NCI-H226 (cell line): ENCODE measurements at regions not wholly inside any gene's neighbourhood (a gene's known extent, or its start where the extent isn't known, plus 50 kb on each side); places are given as distances from the start of the nearest gene placed in this dataset.
A peak's percentile ranks its signal among the peaks of the same experiment; 100 is the strongest.

Source experiments
- DNase-seq: peaks from one replicate; pipeline ENCODE4 v3.0.0-alpha.2; 2015

DNA sequence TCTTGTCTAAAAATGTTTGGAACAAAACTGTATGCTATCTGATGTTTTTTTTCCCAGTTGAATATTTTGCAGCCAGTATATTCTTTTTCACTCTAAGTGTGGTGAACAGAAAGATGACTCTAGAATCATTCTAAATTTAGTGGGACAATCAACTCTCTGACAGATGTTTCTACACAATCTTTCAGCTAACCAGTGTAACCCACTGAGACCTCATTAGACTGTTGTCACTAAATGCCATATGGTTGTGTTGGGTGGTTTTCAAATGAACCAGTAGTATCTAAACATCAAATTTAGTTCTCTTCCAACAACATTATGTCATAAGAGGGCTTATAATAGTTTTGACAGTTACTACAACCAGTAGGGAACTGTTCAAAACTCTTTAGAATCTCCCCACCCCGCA, 129.6 kb upstream of the PRLR start:
- DNase-seq, result no peak

DNA sequence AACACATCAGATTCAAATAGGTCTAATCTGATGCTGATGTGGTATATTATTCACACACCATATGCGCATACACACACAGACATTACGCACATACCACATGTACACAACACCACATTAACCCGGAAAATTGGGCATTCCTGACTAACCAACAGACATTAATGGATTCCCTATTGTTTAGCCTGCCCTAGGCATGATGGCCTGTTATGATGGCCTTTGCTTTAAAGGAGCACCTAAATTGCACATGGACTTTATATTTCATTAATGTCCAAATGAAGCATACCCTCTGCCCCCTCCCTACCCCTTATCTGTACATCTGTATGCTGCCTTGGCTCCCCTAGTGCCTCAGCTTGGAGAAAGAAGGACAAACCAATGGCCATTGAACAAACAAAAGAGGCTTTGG, 127.7 kb upstream of the PRLR start:
- no peak for DNase-seq

DNA sequence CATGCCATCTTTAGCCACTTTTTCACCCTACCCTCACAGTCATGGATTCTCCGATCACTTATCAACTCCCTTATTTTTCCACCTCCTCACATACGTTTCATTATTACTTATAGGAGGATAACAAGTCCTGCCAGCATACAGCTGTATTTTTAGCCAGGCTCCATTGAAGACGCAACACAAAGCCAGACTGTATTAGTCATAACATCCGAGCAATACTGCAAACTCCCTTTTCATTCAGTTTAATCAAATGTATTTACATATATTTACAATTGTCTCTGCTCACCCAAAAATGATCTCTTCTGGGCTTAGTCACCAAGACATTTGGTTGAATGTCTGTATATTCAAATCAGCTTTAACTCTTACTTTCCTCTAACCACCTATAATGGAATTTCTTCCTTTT, 126.4 kb upstream of the PRLR start:
- no peak for DNase-seq

DNA sequence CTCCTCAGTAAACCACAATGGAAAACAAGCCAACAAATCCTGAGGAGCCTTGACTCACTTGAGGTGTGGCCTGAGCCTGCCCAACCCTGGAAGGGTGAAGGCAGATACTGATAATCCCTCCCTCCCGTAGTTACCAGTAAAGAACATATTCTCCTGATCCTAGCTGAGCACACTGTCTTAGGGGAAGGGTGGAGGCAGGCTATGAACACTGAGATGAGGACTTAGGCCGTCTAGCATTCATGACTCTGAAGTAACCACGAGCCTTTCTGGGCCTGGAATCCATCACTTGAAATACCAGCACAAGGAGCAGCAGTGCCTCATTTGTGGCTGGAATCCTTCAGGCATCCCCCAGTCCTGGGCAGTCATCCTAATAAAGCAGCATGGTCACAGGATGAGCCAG, 124.5 kb upstream of the PRLR start:
- peak; percentile 20 for DNase-seq

DNA sequence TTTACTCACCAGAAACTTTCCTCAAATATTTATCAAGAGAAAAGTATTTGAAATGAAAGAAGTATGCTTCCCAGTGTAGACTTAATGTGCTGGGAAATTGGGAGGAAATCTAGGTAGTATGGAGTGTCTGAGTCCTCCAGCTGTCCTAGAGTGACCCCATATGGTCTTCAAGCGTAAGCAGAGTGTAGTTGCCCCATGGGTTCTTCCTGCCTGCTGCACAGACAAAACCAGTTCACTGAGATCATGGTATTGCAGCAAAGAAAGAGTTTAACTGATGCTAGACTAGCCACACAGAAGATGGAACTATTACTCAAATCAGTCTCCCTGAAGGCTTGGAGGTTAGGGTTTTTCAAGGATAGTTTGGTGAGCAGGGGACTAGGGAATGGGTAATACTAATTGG, 114.9 kb upstream of the PRLR start:
- no peak for DNase-seq

DNA sequence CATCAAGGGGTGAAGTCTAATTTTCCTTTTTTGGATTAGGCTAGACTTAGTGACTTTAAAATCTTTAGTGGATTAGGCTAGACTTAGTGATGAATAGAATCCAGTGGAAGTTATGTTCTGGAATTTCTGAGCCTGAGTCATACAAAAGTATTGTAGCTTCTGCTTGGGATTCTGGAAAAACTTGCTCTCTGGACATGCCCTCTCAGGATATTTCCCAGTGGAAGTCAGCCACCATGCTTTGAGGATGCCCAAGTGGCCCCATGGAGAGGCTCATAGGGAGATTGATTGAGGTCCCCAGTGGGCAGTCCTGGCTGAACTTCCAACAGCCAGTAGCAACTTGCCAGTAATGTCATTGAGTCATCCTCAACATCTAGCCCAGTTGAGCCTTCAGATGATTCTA, 112.4 kb upstream of the PRLR start:
- DNase-seq, result no peak

DNA sequence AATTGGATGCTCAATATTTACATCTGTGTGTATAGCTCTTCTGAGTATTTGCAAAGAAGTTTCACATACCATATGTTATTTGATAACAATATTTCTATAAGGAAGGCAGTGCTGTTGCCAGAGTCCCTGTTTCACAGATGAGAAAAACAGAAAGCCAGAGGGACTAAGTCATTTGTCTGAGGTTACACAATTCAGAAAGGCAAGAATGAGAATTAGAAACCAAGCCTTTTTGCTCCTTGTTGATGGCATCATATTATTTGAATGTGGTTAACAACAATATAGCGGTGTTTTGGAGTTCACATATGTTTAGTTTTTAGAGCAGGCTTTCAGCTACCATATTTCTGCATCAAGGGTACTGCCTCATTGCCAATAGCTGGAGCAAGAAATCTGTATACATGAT, 110.9 kb upstream of the PRLR start:
- no peak for DNase-seq

DNA sequence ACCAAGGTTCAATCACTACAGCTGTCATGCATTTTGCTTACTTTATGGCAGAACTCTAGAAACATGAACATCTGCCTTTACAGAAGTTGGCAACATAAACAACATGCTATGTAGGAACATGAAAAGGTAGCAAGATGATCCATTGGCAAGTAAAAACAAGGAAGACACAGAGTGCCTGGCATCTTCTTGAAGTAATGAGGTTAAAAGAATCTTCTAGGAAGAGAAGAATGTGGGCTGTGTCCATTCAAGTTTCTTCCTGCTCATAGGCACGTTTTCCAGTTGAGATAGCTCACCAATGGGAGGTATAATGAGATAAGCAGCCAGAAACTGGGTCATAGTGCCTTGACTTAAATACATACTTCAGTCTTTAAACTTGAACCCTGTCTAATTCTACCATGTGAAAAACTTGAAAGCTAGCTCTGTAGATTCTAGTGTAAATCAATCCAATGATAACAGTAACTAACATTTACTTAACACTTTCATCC, 109.4 kb upstream of the PRLR start:
- no peak for DNase-seq

DNA sequence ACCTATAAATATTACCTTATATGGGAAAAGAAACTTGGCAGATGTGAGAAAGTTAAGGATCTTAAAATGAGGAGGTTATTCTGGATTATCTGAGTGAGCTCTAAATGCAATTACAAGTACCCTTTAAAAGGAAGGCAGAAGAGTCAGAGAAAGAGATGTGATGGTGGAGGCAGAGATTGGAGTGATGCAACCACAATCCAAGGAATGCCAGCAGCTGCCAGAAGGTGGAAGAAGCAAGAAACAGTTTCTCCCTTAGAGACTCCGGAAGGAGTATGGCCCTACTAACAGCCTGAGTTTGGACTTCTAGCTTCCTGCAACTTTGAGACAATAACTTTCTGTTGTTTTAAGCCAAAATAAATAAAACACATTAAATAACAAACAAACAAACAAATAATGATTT, 108.7 kb upstream of the PRLR start:
- no peak for DNase-seq

DNA sequence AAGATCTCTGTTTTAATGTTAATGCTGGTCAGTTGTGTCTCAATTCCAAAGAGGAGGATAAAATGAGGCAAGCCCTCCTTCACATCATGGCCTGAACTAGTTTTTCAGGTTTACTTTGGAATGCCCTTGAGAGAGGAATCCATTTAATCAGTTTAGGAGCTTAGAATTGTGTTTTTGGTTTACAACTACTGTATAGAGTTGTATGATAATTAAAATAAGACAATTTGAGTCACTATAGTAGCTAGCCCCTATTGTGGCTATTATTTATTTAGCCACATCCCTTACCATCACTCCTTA, 107.8 kb upstream of the PRLR start:
- no peak for DNase-seq

DNA sequence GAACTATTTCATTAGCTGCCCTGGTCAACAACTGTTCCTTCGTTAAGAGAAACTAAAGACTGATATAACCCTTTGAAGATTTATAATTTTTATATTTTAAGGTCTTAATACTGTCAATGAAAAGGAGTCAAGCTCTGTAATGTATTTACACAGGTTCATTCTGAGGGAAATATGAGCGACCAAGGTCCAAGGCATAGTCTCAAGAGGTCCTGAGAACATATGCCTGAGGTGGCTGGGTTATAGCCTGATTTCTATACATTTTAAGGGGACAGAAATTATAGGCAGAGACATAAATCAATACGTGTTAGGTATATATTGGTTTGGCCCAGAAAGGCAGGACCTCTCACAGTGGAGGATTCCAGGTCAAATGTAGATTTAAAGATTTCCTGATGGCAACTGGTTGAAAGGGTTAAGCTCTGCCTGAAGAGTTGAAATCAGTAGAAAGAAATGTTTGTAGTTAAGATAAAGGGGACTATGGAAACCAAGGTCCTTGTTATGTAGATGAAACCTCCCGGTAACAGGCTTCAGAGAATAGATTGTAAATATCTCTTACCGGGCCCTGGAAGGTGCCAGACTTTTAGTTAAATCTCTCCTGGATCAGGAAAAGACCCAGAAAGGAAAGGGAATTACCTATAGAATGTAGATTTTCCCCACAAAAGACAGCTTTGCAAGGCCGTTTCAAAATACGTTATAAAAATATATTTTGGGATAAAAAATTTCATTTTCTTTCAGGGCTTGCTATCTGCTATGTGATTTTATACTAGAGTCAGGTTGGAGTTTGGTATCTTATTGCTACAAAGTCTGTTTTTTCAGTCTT, 107.3 kb upstream of the PRLR start:
- DNase-seq, result no peak

DNA sequence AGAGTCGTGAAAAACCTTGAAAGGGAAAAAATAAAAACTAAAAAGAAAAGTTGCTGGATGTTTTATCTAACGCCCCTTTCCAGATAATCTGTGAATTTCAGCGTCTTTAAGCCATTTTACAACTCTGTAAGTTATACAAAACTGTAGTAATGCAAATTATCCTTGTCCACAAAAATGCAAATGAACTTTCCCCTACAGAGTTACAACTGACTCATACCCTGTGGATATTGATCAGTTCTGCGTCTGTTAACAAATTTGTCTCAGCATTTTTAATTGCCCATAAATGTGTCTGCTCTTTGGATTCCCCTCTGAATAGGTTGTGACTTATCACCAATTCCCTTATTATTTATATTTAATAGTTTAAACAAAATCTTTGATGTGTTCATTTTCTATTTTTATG, 105.9 kb upstream of the PRLR start:
- no peak for DNase-seq

DNA sequence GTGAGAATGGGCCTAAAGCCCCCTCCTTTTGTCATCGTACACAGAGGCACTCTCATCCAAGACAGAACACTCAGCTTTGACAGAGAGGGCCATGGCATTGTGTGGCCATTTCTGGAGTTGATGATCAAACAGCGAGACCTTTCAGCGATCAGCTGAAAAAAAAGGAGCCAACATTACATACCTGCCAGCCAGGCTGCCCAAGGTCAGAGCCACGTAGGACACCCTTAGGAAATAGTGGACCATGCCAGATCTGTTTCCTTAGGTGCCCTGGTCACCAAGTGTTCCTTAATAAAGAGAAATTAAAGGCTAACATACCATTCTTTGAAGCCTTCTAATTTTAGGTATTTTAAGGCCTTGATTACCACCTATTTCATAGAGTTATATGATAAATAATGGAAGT, 105.5 kb upstream of the PRLR start:
- no peak for DNase-seq

DNA sequence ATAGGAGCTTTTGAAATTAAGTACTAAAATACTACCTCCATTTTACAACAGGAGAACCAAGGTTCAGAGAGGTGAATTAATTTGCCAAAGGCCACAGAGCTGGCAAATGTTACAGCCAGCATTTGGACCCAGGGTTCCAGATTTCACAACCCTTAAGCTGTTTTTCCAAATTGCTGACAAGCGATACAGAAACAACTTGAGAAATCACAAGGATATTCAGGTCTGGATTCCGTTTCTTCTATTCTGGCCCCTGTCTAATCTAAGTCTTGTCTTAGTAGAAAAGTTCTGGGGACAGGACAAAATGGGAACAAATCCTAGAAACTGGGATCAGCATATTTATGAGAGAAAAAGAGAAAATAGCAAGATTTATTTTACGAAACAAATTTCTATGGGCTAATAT, 103.1 kb upstream of the PRLR start:
- no peak for DNase-seq

DNA sequence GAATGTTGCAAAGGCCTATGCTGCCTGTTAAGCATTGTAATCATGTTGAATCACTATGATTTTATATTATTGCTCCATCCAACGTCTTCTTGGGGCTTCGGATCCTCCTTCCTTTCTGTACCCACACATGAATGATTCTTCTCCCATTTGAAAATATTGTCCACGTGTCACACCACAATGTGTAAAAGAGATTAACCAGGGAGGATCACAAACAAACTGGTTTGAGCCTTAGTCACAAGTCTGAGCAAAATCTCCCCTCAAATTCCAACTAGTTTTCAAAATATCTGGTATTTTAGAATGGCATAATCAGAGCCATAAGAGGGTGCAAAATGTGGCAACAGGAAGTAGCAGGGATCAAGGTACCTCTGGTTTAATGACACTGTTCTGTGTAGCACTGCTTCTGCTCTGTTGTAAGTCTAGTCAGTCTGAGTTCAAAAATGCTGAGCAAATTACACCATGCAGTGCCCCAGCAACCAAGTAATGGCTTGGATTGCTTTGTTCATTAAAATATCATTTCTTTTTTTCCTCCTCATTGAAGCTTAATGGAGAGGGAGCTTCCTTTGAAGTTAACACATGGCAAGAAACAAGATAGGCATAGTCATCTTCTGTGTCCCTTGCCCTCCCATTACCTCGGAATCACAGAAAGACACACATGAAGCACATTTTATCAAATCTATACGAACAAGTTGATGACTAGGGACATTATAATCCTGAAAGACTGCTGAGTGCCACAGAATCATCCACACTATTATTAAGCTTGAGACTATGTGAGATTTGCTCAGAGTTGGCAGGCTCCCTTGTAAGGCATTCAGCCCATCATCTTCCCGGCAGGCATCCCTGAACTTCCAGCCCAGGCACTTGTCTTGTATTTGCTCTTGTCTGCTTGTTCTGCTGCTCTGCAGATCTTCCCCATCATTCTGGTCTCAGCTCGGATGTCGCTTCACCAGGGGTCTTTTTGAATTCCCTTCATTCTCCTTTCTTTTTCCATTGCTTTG, 102.0 kb upstream of the PRLR start:
- no peak for DNase-seq

DNA sequence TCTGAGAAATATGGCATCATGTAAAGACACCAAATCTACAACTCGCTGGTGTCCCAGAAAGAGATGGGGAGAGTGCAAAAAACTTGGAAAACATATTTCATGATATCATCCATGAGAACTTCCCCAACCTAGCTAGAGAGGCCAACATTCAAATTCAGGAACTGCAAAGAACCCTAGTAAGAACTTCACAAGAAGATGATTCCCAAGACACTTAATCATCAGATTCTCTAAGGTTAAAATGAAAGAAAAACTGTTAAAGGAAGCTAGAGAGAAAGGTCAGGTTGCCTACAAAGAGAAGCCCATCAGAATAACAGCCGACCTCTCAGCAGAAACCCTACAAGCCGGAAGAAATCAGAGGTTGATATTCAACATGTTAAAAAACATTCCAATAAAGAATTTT, 95.5 kb upstream of the PRLR start:
- no peak for DNase-seq

DNA sequence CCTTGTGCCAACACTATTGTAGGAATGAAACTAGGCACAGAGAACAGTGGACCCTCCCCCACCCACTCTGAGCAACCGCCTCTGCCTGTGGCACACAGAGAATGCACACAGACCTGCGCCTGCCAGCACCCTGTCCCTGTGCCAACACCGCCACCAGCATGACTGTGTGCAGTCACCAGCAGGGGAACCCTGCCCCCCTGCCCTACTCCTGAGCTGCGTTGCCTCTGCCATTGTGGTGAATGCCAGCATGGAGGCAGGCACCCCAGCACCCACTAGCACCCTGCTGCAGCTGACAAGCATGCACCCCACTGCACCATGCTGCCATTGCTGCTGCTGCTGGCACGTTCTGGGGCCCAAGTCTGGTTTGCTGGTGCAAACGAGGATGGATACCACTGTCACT, 94.4 kb upstream of the PRLR start:
- DNase-seq, result no peak

DNA sequence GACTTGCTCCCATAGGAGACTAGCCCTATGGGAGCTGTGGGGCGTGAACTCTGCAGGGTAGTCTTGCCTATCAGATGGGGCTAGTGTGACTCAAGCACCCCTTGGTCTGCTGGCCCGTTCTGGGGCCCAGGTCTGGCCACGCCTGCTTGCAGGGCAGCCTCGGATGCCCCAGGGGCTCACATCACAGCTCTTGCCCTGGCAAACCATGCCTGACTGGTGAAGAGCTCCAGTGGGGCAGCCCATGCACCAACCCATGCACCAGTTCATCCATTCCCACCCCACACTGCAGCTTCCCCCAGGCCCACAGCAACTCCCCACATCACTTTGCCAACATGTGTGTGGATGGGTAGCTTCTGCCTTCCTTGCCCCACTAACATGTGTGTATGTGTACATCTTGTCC, 93.9 kb upstream of the PRLR start:
- DNase-seq, result no peak

DNA sequence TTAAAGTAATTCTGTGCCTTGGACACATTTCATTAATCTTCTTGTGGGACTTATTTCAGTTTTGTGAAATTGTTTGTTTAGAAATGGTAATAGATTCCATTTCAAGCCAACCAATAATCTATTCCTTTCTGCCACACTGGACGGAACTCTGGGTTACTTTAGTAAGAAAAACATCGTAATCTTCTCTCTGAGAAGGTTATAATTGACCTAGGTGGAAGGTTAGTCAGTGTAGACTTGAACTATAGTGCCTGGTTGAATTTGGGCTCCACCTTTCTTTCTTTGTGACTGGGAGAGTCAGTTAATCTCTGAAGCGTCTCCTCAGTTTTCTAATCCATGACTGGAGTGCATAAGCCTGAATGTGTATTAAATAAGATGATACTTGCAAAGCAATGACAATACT, 89.7 kb upstream of the PRLR start:
- no peak for DNase-seq

DNA sequence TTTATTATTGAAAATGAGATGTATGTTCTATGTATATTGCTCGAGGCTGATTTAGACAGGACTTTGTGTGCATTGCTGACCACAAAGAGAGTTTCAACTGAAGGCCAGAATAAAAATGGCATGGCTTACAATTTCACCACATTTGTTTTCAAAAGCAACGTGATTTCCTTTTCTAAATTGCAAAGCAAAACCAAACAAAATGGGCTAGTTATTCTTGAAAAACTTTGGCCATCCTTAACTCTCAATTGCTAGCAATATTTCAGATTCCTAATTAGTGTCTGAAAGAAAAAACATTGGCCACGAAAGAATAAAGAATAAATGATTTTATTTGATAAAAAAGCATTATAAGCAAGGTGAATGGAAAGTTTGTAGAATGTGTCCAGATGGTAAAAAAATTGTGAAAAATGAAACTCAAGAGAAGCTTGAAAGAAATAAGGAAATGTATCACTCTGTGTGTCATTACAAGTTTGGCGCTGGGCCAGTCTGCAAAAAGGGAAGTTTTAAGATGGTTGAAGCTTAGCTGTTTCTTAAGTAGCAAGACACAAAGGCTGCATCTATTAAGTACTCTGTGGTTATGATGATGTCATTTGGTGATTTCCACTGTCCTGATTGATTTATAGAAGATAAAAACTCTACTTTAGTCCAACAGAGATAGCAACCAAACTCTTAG, 89.2 kb upstream of the PRLR start:
- peak; percentile 28 for DNase-seq

DNA sequence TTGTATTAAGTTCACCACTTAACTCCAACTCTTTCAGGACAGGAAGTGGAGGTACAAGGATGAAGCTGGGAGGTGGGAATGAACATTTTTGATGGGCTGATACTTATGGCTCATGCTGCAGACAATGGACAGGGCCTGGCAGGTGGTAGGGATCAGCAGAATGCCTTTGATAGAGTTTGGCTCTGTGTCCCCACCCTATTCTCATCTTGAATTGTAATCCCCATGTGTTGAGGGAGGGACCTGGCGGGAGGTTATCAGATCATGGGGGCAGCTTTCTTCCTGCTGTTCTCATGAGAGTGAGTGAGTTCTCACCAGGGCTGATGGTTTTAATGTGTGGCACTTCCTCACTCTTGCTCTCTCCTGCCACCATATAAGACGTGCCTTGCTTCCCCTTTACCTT, 87.3 kb upstream of the PRLR start:
- DNase-seq, result no peak

DNA sequence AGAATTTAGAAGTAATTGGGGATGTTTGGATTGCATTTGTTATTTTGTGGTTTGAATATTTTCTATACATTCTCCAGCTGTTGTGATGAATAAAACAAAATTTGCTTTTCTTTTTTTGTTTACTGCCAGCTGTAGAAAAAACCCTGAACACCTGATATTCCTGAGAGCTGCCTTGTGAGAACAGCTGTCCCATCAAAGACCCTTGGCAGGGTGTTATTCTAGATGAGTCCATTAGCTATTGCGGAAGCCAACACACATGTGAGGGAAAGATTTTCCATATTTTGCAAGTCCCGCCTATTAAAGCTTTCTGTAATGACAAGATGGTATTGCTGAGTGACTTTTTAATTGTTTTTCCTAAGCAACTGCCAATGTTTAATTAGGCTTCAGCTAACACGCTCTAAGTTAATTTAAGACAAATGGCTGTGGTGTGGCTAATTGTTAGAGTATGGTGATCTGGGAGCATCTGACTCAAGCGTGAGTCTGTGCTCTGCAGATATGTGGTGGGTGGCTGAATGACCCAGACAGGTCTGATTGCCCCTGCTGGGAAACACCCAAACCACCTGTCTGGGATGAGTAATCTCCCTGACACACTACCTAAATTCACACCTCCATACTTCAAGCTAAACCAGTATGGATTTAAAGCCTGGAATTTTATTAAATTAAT, 86.5 kb upstream of the PRLR start:
- DNase-seq, result no peak

DNA sequence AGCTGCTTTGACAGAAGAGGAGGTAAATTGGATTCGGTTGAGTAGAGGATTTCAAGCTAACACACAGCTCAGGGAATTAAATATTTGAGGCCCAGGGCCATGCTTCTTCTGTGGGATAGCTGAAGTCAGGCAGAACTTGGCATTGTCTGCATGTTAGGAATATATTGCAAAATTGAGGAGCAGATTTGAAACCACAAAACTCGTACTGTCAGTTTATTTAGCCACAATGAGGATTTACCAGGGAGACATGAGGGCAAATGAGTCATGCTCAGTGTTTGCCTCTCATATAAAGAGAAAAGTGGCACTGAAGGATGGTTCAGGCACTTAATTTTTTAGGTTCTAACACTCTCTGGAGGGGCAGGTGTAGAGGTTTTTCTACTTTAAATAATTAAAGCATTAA, 83.0 kb upstream of the PRLR start:
- DNase-seq, result peak; percentile 77
